Activated T-cell treated with anti-CD3 and anti-CD28 coated beads for 48 hours (primary cell): ENCODE measurements at regions not wholly inside any gene's neighbourhood (a gene's known extent, or its start where the extent isn't known, plus 50 kb on each side); places are given as distances from the start of the nearest gene placed in this dataset.
"Not testable (repeated sequence)": the region's sequence is repeated elsewhere in the genome, so short reads cannot be mapped to it uniquely, and the experiment has no call there.

Experiments used
- DNase-seq: peaks from one replicate; pipeline ENCODE4 v3.0.0-alpha.2; 2020; ENCODE audit warnings: low read depth

DNA sequence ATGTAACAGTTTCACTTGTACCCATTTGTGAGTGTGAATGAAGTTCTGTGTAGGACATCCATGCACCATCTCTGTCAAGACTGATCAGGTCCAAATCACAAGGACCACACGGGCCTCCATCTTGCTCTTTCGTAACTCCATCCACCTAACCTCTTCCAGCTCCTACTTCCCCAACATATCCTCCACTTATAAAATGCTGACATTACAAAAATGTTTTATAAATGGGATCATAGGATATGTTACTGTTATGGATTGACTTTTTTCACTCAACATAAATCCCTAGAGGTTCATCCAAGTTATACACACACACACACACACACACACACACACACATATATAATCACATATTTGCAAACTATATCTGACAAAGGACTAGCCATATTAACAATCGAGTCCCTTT lies 476.8 kb downstream of the ZNF516 start:
- DNase-seq: no peak

DNA sequence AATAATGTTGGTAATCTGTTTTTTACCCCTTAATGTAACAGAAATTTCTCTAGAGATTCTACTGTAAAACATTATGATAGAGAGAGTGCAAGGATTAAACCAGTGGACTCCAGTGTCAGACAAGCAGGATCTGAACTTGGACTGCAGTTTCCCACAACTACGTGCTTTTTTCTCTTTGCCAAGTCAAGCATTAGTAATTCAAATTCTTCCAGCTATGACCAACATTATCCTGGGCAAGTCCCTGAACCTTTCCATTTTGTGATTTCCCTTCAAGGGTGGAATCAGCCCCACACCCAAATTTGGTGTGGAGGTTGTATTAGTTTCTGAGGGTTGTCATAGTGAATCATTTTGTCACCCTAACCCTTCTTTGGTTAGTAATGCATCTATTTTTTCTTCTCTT lies 482.0 kb downstream of the ZNF516 start:
- DNase-seq: no peak

DNA sequence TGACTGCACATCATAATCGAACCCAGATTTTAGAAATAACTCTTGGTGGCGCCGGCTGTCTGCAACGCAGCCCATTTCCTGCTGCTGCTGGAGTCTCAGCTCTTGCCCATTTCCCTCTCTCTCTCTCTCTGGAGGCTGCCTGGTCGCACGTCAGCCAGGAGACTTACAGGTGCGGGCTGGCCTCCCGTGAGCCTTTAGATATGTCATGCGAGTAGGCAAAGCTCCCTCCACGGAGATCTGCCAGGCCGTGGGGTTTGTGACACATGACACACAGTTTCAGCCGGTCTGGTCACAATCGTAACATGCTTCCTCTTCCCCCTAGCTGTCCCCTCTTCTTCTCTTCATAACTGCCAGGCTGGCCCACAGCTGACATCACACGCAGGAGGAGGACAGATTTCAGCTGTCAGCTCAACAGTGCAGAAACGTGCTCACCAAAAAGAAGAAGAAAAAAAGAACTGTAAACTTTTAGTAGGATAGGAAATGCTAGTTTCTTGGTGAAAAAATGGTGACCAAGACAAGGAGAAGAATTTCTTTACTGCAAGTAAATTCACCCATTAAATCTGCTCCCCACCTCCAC lies 489.3 kb downstream of the ZNF516 start:
- DNase-seq: no peak

DNA sequence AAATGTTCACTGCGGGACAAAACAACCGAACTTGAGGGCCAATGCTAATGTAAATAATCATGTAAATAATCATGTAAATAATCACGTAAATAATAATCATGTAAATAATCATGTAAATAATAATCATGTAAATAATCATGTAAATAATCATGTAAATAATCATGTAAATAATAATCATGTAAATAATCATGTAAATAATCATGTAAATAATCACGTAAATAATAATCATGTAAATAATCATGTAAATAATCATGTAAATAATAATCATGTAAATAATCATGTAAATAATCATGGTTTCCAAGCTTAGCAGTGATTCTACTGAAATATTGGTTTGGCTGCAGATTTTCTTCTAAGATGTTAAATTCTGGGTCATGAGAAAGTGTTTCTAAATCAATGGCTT lies 507.1 kb downstream of the ZNF516 start:
- DNase-seq: not testable (repeated sequence)

DNA sequence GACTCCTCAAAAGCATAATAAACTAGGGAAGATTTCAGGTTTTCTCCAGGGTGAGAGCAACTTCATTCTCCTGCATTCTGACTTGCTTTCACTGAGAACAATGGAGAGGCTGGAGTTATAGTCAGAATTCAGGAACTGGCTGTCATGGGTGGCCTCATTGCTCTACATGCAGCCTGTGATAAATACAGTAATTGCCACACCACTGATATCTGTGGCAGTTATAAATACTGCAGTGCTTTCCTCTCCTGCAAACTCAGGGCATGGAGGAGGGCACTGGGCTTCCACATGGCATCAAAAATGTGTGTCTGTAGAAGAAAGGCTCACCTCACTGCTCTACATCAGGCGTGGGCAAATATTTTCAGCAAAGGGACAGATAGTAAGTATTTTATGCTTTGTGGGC lies 510.2 kb downstream of the ZNF516 start:
- DNase-seq: no peak

DNA sequence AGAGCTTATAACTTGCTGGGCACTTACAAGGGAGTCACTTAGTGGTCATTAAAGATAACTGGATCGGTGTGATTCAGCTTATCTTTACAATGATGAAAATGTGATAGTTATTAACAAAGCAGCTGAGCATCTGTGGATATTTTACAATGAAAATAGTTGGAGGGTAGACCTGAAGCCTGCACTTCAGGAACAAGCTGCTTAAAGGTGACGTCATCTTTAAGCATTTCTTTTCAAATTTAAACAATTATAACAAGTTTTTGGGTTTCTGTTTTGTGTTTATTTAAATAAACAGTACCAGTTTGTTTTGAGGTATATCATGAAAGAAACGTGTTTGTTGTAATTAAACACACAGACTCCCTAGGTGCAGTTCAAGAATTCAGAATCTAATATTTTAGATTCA lies 513.9 kb downstream of the ZNF516 start:
- no peak for DNase-seq

DNA sequence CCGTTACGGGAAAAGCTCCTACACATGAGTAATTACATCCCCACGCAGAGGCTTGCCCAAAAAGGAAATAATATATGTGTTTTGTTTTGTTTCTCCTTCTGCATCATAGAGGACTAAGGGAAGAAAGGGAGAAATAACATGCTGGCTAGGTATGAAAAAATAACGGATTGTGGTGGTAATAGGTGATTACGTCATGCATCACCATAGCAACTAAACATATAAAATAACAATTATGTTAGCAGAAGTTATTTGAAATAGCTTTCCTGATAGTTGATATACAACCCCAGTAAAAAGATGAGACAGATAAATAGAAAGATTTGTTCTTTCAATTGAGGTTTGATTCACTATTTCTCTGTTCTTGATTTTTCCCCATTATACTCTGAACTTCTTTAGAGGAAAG lies 518.0 kb downstream of the ZNF516 start:
- no peak for DNase-seq

DNA sequence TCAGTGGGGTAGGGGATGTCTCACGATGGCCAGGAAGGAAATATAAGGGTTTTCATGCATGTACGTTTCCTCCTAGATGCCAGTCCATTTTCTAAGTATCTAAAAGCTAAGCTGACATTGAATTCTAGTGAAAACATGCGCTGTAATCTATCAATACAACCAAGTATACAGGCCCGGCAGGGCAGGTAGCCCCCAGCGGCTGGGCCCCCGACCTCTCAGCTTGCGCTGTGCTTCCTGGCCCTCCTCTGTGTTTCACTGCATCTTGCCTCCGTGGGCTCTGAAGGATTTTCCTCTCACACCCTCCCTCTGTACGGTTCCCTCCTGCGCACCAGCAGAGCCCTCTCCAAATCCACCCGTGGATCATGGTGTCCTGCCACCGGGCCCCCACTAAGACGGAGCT lies 524.8 kb downstream of the ZNF516 start:
- no peak for DNase-seq

DNA sequence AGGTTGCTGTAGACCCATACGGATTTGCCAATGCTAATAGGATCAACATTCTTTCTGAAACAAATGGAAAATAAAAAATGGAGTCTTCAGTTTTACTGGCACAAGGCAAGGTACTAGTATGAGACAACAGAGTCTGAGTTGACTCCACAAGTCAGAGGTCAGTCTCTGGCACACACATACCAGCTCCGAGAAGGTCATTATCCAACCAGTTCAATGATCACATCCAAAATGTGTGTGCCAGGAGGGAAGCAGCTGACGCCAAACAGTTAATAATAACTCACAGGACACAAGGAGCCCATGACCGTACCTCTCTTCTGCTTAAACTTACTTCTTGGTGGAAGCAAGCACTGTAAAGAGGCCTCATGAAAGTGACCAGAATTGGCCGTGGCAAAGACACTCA lies 528.6 kb downstream of the ZNF516 start:
- DNase-seq: no peak

DNA sequence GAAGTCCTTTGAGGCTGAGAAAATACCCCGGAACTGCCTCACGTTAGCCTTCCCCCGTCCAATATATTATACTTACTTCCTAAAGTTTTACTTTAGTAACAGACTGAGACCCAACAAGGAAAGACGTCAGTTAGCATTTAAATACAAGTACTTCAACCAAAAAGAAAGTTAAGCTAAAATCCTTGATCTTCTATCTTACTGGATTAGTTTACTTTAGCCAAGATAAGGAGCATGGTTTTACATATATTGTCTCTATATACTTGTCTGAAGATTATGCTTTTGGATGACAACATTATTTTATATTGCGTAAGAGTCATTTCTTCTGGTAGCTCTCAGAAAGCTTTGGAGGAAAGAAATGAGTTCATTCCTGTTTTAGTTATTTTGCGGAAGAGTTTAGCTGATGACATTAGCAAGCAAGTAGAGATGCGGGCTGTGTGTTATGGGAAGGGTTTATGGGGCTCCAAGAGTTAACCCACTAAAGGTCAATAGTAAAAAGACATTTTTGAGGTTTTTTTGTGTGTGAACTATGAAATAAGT lies 532.9 kb downstream of the ZNF516 start:
- no peak for DNase-seq

DNA sequence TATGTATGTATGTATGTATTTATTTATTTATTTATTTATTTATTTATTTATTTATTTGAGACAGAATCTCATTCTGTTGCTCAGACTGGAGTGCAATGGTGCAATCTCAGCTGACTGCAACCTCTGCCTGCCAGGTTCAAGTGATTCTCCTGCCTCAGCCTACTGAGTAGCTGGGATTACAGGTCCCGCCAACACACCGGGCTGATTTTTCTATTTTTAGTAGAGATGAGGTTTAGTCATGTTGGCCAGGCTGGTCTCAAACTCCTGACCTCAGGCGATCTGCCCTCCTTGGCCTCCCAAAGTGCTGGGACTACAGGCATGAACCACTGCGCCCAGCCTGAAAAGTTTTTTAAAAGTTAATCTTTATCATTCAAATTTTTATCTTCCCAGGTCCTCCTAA lies 532.9 kb upstream of the SMIM21 start:
- not testable (repeated sequence) for DNase-seq

DNA sequence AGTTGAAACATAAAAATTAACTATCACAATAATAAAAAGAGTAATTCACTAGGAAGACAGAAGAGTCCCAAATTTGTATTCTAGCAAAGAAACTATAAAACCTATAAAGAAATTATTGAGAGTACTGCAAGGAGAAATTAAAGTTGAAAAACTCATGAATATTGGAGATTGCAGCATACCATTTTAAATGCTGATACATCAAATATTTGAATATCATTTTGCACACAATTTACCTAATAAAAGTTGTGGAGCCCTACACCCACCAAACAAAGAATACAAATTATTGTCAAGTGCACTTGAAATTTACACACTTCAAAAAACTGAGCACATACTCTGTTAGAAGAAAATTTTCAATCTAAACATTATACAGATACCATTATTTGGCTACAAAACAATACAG lies 531.6 kb upstream of the SMIM21 start:
- DNase-seq: no peak

DNA sequence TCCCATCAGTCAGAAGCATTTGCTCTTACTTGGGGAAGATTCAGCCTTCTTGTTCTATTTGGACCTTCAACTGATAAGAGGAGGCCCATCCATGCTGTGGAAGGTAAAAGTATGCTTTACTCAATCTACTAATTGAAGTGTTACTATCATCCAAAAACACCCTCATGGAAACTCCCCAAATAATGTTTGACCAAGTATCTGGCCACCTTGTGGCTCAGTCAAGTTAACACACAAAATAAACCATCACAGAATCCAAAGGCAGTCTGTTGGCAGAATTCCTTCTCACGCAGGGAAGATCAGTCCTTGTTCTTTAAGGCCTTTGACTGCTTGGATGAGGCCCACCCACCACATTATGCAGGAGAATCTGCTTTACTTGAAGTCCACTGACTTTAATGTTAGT lies 531.2 kb upstream of the SMIM21 start:
- no peak for DNase-seq

DNA sequence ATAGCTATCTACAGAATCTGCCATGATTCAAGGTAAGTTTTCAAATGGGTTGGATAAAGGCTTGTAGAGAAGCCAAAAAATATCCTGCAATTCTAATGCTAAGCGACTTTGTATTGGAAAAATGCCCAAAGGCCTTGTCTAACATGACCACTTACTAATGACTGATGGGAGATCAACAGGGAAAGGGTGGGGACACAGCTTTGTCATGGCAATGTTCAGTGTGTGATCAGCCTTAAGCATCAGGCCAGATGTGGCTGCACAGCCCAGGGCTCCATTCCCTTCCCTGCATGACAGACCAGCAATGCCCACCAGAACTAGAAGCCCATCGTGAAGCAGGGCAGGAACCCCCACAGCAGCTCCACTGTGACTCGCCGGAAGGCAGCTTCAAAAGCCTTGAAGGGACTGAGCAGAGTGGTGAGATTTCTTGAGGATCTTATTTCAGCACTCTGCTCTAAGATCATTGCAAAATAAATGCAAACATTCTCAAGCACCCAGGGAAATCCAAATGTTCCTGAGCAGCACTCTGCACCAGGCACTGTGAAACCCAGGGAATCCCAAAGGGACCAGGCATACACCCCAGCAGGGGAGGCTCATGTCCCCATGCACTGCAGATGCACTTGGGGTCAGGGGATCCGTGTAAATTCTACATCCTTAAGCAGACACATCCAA lies 517.9 kb upstream of the SMIM21 start:
- no peak for DNase-seq

DNA sequence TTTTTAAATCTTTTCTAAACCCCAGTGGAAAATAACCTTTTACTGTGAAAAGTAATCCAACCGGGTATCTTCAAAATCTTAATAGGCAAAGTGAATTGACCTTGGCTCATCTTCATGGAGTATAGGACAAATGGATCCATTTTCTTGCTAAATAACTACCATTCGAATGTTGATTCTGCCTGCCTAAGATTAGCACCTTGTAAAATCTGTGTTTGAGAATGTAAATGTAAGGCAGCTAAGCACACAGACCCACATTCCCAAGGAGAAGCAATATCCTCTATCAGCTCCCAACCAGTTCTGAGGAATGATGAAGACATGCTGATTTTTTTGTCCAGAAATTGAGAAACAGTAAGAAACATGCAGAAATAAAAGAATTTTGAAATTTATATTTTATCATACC lies 509.8 kb upstream of the SMIM21 start:
- no peak for DNase-seq

DNA sequence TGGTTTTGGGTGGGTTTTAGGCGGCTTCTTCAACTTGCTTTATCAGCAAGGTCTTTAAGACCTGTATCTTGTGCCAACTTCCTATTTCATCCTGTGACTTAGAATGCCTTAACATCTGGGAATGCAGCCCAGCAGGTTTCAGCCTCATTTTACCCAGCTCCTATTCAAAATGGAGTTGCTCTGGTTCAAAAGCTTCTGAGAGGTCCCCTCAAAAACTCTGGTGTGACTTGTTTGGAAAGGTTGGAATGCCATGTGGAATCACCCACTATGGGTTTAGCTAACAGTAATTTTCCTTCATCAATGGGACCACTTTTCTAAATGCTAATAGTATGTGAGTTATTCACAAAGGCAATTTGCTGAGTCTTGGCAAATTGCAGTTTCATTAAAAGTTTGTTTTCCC lies 509.4 kb upstream of the SMIM21 start:
- no peak for DNase-seq

DNA sequence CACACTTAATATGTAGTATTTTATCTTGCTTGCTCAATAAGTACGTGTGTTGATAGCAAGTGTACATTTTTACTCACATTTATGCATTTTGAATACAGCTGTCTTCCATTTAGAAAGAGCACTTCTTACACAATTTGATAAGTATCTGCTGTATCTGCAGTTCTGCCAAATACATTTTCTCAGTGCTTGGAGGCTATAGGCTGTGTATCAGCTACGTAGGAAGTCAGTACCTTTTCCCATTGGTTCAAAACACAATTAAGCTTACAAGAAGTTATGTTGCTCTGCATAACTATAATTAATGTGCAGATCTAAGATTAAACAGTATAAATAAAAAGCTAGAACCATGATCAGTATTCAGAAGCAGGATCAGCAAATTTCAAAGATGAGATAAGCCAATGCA lies 503.6 kb upstream of the SMIM21 start:
- DNase-seq: no peak

DNA sequence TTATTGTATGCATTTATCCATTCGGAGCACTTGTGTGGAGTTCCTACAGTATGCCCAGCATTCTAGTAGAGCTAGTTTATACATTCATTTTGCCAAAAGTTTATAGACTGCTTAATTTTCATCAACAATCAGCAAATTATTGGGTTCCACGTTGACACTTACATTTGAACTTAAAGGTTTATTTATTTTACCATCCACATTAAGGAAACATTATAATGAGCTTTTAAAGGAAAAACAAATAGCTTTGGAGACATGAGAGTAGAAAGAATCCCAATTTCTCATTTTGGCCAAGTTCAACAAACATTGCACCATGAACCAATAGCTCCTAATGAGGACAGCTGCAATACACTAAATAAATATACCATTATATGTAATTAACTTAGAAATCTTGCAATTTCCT lies 501.2 kb upstream of the SMIM21 start:
- DNase-seq: no peak

DNA sequence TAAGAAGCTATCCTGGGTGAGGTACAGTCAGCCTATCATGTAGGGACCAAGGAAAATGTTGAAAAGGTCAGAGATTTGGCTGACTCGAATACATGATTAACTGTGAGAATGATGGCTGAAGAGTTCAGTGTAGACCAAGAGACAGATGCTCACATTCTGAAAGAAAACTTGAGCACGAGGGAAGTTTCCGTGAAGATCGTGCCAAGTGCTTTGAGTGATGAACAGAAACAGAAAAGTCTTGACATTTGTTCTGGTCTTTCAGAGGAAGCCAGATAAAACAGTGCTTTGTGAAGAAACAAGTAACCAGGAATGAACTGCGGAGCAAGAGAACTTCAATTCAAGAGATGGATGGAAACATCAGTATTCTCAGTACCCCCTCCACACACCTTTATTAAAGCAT lies 500.3 kb upstream of the SMIM21 start:
- no peak for DNase-seq

DNA sequence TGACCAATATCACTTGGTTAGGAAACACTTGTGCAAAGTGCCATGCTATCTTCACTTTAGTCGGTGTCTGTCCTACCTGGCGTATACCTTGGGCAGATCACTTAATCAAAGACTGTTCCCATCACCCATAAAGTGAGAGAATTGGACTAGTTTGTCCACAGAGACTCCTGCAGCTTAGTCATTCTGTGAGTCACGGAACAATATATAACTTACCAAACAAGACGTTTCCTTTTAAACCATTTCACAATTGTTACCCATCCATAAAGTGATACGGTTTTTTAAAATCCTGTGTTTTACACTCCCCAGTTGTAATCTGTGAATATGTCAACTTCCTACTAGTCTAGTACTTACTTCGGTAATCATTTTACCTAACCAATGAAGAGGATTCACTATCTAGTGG lies 499.3 kb upstream of the SMIM21 start:
- no peak for DNase-seq

DNA sequence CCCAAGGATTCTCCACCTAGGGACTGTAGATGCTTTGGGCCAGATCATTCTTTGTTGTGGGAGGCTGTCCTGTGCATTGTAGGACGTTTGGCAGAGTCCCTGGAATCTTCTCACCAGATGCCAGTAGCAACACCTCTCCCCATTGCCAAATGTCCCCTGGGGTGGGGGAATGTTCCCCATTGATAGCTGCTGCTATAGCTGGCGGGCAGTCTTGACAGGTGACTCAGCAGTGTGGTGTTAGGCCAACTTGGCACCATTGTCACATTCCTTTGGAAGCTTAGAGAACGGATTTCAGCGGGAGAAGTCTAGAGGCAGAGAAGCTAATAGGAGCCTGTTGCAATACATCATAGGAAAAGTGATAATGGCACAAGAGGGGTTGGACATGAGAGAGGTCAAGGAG lies 495.7 kb upstream of the SMIM21 start:
- no peak for DNase-seq

DNA sequence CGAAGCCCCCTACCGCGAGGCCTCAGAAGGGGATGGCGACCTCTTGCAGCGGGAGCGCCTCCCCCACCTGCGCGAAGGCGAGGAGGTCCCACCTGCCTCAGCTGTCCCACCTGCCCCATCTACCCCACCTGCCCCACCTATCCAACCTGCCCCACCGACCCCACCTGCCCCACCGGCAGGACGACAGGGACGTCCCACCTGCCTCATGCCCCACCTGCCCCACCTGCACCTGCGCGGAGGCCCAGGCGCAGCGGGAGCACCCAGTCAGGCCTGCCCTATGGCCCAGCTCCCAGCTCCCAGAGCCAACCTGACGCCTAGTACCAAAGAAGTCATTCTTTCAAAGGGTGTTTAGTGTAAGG lies 489.1 kb upstream of the SMIM21 start:
- DNase-seq: no peak

DNA sequence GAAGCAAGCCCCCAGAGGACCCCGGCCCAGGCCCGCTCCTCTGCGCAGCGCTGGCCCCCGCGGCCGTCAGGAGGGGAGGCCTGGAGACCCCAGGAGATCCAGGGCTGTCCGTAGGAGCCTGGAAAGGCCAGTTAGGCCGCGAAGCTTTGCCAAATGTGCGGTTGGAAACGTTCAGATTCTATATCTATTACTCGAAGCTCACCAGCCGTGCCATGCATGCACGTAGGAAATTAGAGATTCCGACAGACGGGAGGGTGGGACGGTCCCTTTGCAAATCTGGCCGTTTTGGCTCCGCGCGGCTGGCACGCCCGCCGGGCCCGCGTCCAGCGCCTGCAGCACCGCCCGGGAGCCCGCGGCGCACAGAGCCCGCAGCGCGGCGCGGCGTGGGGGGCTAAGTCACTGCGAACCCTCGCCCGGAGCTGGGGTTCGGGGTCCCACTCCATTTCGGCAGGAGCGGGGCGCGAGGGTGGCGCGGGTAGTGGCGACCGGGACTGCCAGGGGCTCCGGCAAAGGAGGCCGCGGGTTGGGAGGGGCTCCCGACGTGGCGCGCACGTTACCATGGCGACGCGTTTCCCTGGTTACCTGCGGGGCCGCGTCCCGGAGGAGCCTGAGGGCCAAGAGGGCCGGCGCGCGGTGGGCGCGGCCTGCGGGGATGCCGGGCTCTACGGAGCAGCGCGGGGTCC lies 488.6 kb upstream of the SMIM21 start:
- no peak for DNase-seq

DNA sequence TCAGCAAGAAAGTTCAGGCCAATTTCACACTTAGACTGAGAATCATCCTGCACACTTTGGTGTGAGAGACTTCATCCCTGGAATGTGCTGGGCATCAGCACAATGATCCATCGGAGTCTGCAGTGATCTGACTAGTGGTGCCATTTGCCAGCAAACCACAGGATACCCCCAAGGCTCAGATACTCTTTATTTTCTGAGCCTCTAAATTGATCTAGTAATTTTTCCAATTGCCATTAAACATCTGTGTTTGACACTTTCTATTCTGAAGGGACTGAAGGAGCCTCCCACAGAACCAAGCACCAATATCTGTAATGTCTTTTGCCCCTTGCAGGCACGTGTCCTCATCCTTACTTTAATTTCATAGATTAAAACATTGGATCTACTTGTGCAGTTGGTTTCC lies 485.3 kb upstream of the SMIM21 start:
- no peak for DNase-seq
